ENCODE measurements at regions not wholly inside any gene's neighbourhood (a gene's known extent, or its start where the extent isn't known, plus 50 kb on each side); places are given as distances from the start of the nearest gene placed in this dataset.

- Mint-ChIP-seq H3K27me3 (no peaks in the 10 kb centered on the region), H3K4me3 (ENCODE audit: low read depth) (no peak overlapping the region), H3K27ac (no peak overlapping the region), H3K4me1 (ENCODE audit: low read depth) (peaks cover 16% of the 10 kb centered on the region), H3K9me3 (ENCODE audit: low read depth) (peaks cover 3% of the 10 kb centered on the region), H3K36me3 (ENCODE audit: insufficient read depth) (no peaks in the 10 kb centered on the region)
- no peak for DNase-seq (ENCODE audit: low spot score, unreplicated experiment)
- TF ChIP-seq, protein P1, sequence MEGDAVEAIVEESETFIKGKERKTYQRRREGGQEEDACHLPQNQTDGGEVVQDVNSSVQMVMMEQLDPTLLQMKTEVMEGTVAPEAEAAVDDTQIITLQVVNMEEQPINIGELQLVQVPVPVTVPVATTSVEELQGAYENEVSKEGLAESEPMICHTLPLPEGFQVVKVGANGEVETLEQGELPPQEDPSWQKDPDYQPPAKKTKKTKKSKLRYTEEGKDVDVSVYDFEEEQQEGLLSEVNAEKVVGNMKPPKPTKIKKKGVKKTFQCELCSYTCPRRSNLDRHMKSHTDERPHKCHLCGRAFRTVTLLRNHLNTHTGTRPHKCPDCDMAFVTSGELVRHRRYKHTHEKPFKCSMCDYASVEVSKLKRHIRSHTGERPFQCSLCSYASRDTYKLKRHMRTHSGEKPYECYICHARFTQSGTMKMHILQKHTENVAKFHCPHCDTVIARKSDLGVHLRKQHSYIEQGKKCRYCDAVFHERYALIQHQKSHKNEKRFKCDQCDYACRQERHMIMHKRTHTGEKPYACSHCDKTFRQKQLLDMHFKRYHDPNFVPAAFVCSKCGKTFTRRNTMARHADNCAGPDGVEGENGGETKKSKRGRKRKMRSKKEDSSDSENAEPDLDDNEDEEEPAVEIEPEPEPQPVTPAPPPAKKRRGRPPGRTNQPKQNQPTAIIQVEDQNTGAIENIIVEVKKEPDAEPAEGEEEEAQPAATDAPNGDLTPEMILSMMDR (IDR thresholded peaks at IDR 0.05; ENCODE audit: unreplicated experiment) = no peak
Observed at GRCh38 chr13:63304497-63304896, 1888.8 kb upstream of the PCDH20 start.

GRCh38 chr13:63299866-63300394 lies 1884.3 kb upstream of the PCDH20 start:
- Mint-ChIP-seq H3K4me3 (ENCODE audit: low read depth) (no peak overlapping the region), H3K36me3 (ENCODE audit: insufficient read depth) (no peaks in the 10 kb centered on the region), H3K27me3 (no peaks in the 10 kb centered on the region), H3K27ac (no peak overlapping the region), H3K4me1 (ENCODE audit: low read depth) (peaks cover 2% of the 10 kb centered on the region), H3K9me3 (ENCODE audit: low read depth) (no peaks in the 10 kb centered on the region)
- DNase-seq (ENCODE audit: low spot score, unreplicated experiment) = no peak
- TF ChIP-seq, protein P1 (IDR thresholded peaks at IDR 0.05; ENCODE audit: unreplicated experiment) = no peak

DNA sequence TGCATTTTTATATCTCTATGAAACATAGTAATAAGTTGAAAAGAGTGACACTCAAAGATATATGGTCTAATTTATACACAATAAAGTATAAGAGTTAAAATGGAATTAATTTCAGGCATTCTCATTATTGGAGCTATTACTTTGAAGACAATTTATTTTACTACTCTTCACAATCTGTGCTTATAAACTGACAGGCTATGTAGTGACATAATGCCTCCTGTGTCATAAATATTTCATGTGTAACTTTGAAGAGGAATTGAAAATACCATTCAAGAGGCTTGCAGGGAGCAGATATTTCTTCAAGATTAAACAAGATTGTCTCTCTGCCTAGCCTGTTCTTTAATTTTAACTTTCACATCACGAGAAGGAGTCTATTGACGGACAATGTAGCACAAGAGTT lies 1881.5 kb upstream of the PCDH20 start:
- H3K27ac Mint-ChIP-seq = no peak overlapping the region
- TF ChIP-seq, protein P1 (IDR thresholded peaks at IDR 0.05; ENCODE audit: unreplicated experiment) = no peak
- H3K27me3 Mint-ChIP-seq = no peaks in the 10 kb centered on the region
- peaks cover 2% of the 10 kb centered on the region for H3K4me1 Mint-ChIP-seq (ENCODE audit: low read depth)
- DNase-seq (ENCODE audit: low spot score, unreplicated experiment) = no peak
- no peaks in the 10 kb centered on the region for H3K9me3 Mint-ChIP-seq (ENCODE audit: low read depth)
- no peaks in the 10 kb centered on the region for H3K36me3 Mint-ChIP-seq (ENCODE audit: insufficient read depth)
- H3K4me3 Mint-ChIP-seq (ENCODE audit: low read depth) = no peak overlapping the region

DNA sequence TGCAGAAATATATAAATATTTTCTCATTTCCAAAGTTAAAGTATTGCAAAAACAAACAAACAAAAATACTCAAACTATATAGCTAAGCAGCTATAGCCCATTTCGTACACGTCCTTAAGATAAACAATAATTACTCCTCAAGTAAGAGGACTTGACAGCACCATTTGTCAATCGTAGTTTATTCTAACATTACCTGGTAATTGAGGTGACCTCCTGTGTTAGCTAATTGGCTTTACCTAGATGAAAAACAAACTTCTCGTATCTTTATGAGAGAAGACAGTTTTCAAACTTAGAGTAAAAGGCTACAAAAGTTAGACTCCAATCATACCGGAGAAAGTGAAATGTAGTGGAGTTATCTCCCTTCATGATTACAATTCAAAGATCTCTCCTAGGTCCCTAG lies 1876.1 kb upstream of the PCDH20 start:
- TF ChIP-seq, protein P1 (IDR thresholded peaks at IDR 0.05; ENCODE audit: unreplicated experiment) = no peak
- Mint-ChIP-seq H3K27me3 (no peaks in the 10 kb centered on the region), H3K4me3 (ENCODE audit: low read depth) (no peak overlapping the region), H3K9me3 (ENCODE audit: low read depth) (no peaks in the 10 kb centered on the region), H3K27ac (no peak overlapping the region), H3K36me3 (ENCODE audit: insufficient read depth) (no peaks in the 10 kb centered on the region), H3K4me1 (ENCODE audit: low read depth) (peaks cover 6% of the 10 kb centered on the region)
- DNase-seq (ENCODE audit: low spot score, unreplicated experiment) = no peak

DNA sequence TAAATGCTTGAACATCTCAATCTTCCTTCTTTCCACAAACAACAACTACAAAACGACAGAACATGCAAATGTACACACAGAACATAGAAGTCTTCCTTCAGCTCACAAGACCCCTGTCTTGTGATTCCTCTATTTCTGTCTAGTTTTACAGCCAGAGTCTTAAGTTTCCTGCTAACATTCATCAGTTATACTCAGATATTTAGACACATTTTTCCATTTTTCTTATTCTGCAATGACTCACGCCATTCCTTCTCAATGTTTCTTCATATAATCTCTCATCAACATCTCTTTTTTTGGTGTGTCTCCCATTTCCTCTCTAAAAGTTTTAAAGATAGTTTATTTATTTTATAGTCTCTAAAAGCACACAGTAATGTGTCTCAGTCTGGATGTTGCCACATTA lies 1872.9 kb upstream of the PCDH20 start:
- Mint-ChIP-seq H3K4me3 (ENCODE audit: low read depth) (no peak overlapping the region), H3K4me1 (ENCODE audit: low read depth) (peaks cover 6% of the 10 kb centered on the region), H3K27ac (no peak overlapping the region), H3K36me3 (ENCODE audit: insufficient read depth) (no peaks in the 10 kb centered on the region), H3K9me3 (ENCODE audit: low read depth) (peaks cover 18% of the 10 kb centered on the region), H3K27me3 (no peaks in the 10 kb centered on the region)
- TF ChIP-seq, protein P1 (IDR thresholded peaks at IDR 0.05; ENCODE audit: unreplicated experiment) = no peak
- DNase-seq (ENCODE audit: low spot score, unreplicated experiment) = no peak
